K562 (cell line): ENCODE measurements at regions not wholly inside any gene's neighbourhood (a gene's known extent, or its start where the extent isn't known, plus 50 kb on each side); places are given as distances from the start of the nearest gene placed in this dataset.
A peak's percentile ranks its signal among the peaks of the same experiment; 100 is the strongest.

Experiments
- EZH2 ChIP-seq: IDR thresholded peaks from 2 replicates; pipeline ENCODE4 v1.6.1; 2012; ENCODE audit warnings: low read depth, mild to moderate bottlenecking, inconsistent platforms, low read length, borderline replicate concordance
- HMGXB4 ChIP-seq: sonication (generic); formaldehyde crosslinking; IDR thresholded peaks from 2 replicates; pipeline ENCODE4 v1.8.1; 2023; ENCODE audit warnings: mild to moderate bottlenecking, missing genetic modification reagents
- KAT2B ChIP-seq: IDR thresholded peaks from one replicate; pipeline ENCODE4 v1.6.1; 2012; ENCODE audit warnings: low read depth, mild to moderate bottlenecking, control low read depth, inconsistent platforms, low read length, moderate library complexity
- KDM1A ChIP-seq, 2 experiments: fragments of 450-650 bp; IDR thresholded peaks; 2 replicates each; pipeline ENCODE4 v1.6.1; 2016; ENCODE audit warnings: mild to moderate bottlenecking in 2 of 2
- KLF16 ChIP-seq: IDR thresholded peaks from 2 replicates; pipeline ENCODE4 v1.6.1; 2016; ENCODE audit warnings: antibody characterized with exemption
- LCOR ChIP-seq: sonication (generic); formaldehyde crosslinking; IDR thresholded peaks from 2 replicates; pipeline ENCODE4 v1.8.0; 2022; ENCODE audit warnings: mild to moderate bottlenecking, missing genetic modification reagents
- MAFF ChIP-seq: IDR thresholded peaks from 2 replicates; pipeline ENCODE4 v1.6.1; 2012; ENCODE audit warnings: low read length, improper control_type of control experiment
- MAFG ChIP-seq: fragments of 450-650 bp; conservative IDR thresholded peaks from 2 replicates; pipeline ENCODE4 v1.6.1; 2016; ENCODE audit warnings: missing genetic modification characterization, missing compliant biosample characterization
- MLX ChIP-seq, 2 experiments: fragments of 450-650 bp in 1 of 2; sonication (generic) in 1 of 2; formaldehyde crosslinking; conservative IDR thresholded peaks; 2 replicates each; pipeline versions ENCODE4 v1.4.0 to v1.8.1; 2020 to 2022; ENCODE audit warnings: mild to moderate bottlenecking in 1 of 2, missing genetic modification reagents in 1 of 2
- NCOA2 ChIP-seq, 2 experiments: fragments of 450-650 bp; IDR thresholded peaks; 2 replicates each; pipeline ENCODE4 v1.6.1; 2018; ENCODE audit warnings: mild to moderate bottlenecking in 2 of 2, moderate library complexity in 1 of 2; ENCODE audit not compliant: partially characterized antibody in 2 of 2
- NR0B1 ChIP-seq: fragments of 450-650 bp; IDR thresholded peaks from one replicate; pipeline ENCODE4 v1.6.1; 2018; ENCODE audit warnings: mild to moderate bottlenecking, moderate library complexity; ENCODE audit not compliant: partially characterized antibody
- RBM14 ChIP-seq: fragments of 200-400 bp; formaldehyde crosslinking; IDR thresholded peaks from 2 replicates; pipeline ENCODE4 v1.6.1; 2018; ENCODE audit warnings: low read depth, mild to moderate bottlenecking, low read length, moderate library complexity, borderline replicate concordance; ENCODE audit not compliant: insufficient read depth
- TCF3 ChIP-seq: sonication (generic); formaldehyde crosslinking; IDR thresholded peaks from 2 replicates; pipeline ENCODE4 v1.4.0; 2020; ENCODE audit warnings: mild to moderate bottlenecking, missing genetic modification reagents
- THRAP3 ChIP-seq: fragments of 450-650 bp; IDR thresholded peaks from 2 replicates; pipeline ENCODE4 v1.6.1; 2016; ENCODE audit warnings: mild to moderate bottlenecking, inconsistent platforms, borderline replicate concordance
- ZC3H11A ChIP-seq: IDR thresholded peaks from 2 replicates; pipeline ENCODE4 v1.6.1; 2012; ENCODE audit warnings: low read depth, low read length, improper control_type of control experiment
- ZNF778 ChIP-seq: fragments of 450-650 bp; formaldehyde crosslinking; IDR thresholded peaks from 2 replicates; pipeline ENCODE4 v1.4.0; 2020; ENCODE audit warnings: mild to moderate bottlenecking, moderate library complexity
- ZNF79 ChIP-seq: fragments of 250-450 bp; sonication (Bioruptor Pico); IDR thresholded peaks from 2 replicates; pipeline ENCODE4 v1.4.0; 2020; ENCODE audit warnings: low read depth, mild to moderate bottlenecking, moderate library complexity

DNA sequence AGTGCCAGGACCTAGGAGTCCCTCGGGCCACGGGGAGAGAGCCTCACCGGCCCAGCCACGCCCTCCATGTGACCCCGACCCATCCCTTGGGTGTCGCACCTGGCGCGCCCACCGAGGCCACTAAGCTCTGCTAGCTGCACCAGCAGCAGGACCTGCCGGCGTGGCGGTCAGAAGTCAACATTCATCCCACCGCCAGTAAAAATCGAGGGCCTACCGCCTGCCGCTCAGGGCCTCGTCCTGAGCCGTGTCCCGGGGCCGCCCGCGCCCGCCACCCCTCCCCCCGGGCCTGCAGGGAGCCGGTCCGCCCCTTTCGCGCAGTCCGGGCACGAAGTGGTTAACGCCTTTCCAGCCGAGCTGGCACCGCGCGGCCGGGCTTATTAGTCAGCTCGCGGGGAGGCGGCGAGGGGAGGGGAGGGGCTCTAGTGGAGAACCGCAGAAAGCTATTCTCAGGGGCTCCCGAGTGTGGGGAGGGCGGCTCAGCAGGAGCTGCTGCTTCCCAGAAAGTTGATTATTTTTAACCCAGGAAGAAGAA, 124.4 kb downstream of the C9orf50 start (continued):
- TF ChIP-seq TCF3 (0 out of 2 replicates have a peak, but pooled peaks have one; percentile 30), ZC3H11A (no peak), MAFG (tag) (no peak), ZNF778 (no peak), NCOA2 (IDR thresholded peaks at IDR 0.05; ENCODE audit: partially characterized antibody in 2 of 2) (no peak), THRAP3 (no peak), ZNF79 (no peak), EZH2 (no peak), MAFF (no peak), KDM1A (IDR thresholded peaks at IDR 0.05) (no peak), NR0B1 (no peak), MLX (CRISPR knock-in tag; conservative IDR thresholded peaks at IDR 0.05) (no peak), RBM14 (no peak), LCOR (CRISPR knock-in tag) (no peak), KAT2B (no peak), KLF16 (no peak), HMGXB4 (CRISPR knock-in tag) (no peak)
